Common myeloid progenitor, CD34-positive (primary cell): ENCODE measurements at regions not wholly inside any gene's neighbourhood (a gene's known extent, or its start where the extent isn't known, plus 50 kb on each side); places are given as distances from the start of the nearest gene placed in this dataset.

Experiments
- CTCF ChIA-PET: fragments of 350-600 bp; sonication (Branson Sonifier 250); formaldehyde crosslinking; loops from one replicate; lab custom pipeline; 2021; ENCODE audit warnings: antibody characterized with exemption; lab: Charles Lee
- POLR2A ChIA-PET: fragments of 350-600 bp; sonication (Branson Sonifier 250); formaldehyde crosslinking; loops from one replicate; lab custom pipeline; 2021; ENCODE audit warnings: antibody characterized with exemption; lab: Charles Lee
- DNase-seq, 3 donors: peaks; one replicate each; pipeline versions ENCODE4 v3.0.0 to v3.0.0-alpha.2; 2013
- H3K27ac ChIP-seq, 2 experiments: 1 replicate in 1 of 2; 2 replicates in 1 of 2; pipeline ENCODE4 v1.7.0; 2013; ENCODE audit warnings: inconsistent platforms in 2 of 2, low read length in 2 of 2, mild to moderate bottlenecking in 2 of 2, low read depth in 1 of 2, moderate library complexity in 1 of 2; ENCODE audit not compliant: severe bottlenecking in 2 of 2, insufficient read depth in 1 of 2, poor library complexity in 1 of 2
- H3K27me3 ChIP-seq, 5 experiments: replicated peaks in 2 of 5; 1 replicate in 3 of 5; 2 replicates in 2 of 5; pipeline versions ENCODE4 v1.6.1 to v1.7.0; 2013; ENCODE audit warnings: low read length in 4 of 5, mild to moderate bottlenecking in 2 of 5, moderate library complexity in 2 of 5, inconsistent platforms in 1 of 5; ENCODE audit not compliant: insufficient read depth in 5 of 5, control insufficient read depth in 4 of 5
- H3K36me3 ChIP-seq, 4 experiments: 1 replicate in 2 of 4; 2 replicates in 2 of 4; pipeline versions ENCODE4 v1.6.1 to v1.7.0; 2013; ENCODE audit warnings: low read length in 3 of 4, control low read depth in 1 of 4, mild to moderate bottlenecking in 1 of 4; ENCODE audit not compliant: control insufficient read depth in 4 of 4, insufficient read depth in 4 of 4
- H3K4me1 ChIP-seq, 4 experiments: 1 replicate in 3 of 4; 2 replicates in 1 of 4; pipeline versions ENCODE4 v1.6.1 to v1.7.1; 2013; ENCODE audit warnings: low read length in 3 of 4, mild to moderate bottlenecking in 3 of 4, control low read depth in 1 of 4, inconsistent platforms in 1 of 4, moderate library complexity in 1 of 4; ENCODE audit not compliant: control insufficient read depth in 4 of 4, insufficient read depth in 4 of 4; ENCODE audit errors: control extremely low read depth in 1 of 4
- H3K4me3 ChIP-seq, 7 experiments: 1 replicate in 4 of 7; 2 replicates in 3 of 7; pipeline versions ENCODE4 v1.5.1 to v1.7.0; 2013; ENCODE audit warnings: mild to moderate bottlenecking in 7 of 7, low read length in 6 of 7, moderate library complexity in 6 of 7, inconsistent platforms in 2 of 7, low read depth in 2 of 7, control low read depth in 1 of 7; ENCODE audit not compliant: insufficient read depth in 4 of 7, control insufficient read depth in 1 of 7; ENCODE audit errors: extremely low read depth in 1 of 7
- H3K9me3 ChIP-seq, 5 experiments: 1 replicate in 4 of 5; 2 replicates in 1 of 5; pipeline versions ENCODE4 v1.6.1 to v1.7.1; 2013; ENCODE audit warnings: low read length in 4 of 5, mild to moderate bottlenecking in 2 of 5, inconsistent platforms in 1 of 5, low read depth in 1 of 5, moderate library complexity in 1 of 5; ENCODE audit not compliant: control insufficient read depth in 4 of 5, insufficient read depth in 2 of 5; ENCODE audit errors: control extremely low read depth in 1 of 5
- WGBS: methylation state at CpG from one replicate; pipeline ENCODE4 v1.1.5; 2013; ENCODE audit not compliant: insufficient coverage; 5-methylcytosine and 5-hydroxymethylcytosine counted together

GRCh38 chr16:7820816-7821215 lies 488.2 kb downstream of the RBFOX1 start:
- ChIA-PET POLR2A (no interaction called here), CTCF (no interaction called here)
- Histone ChIP-seq H3K36me3 (no peaks in the 10 kb centered on the region), H3K27me3 (no peaks in the 10 kb centered on the region), H3K4me3 (no peak overlapping the region), H3K4me1 (no peaks in the 10 kb centered on the region), H3K9me3 (no peaks in the 10 kb centered on the region), H3K27ac (no peak overlapping the region)
- DNase-seq = no peak
- WGBS = 93% methylated on average over 3 of the region's 4 CpGs

- CTCF ChIA-PET = interaction anchor here (0.5 kb wide), 1 partner anchor 256 kb away, joined by 4 read pairs; no protein-coding TSS in a partner anchor
Measured at GRCh38 chr16:7805686-7806396, 473.2 kb downstream of the RBFOX1 start.

GRCh38 chr16:7804635-7805195 lies 472.1 kb downstream of the RBFOX1 start:
- Histone ChIP-seq H3K9me3 (no peaks in the 10 kb centered on the region), H3K27me3 (no peaks in the 10 kb centered on the region), H3K4me3 (no peak overlapping the region), H3K36me3 (no peaks in the 10 kb centered on the region), H3K27ac (no peak overlapping the region), H3K4me1 (no peaks in the 10 kb centered on the region)
- 90% methylated on average over 9 of the region's 10 CpGs for WGBS
- no peak for DNase-seq
- ChIA-PET POLR2A (interaction anchor here (0.7 kb wide), 1 partner anchor 60 kb away, joined by 4 read pairs; no protein-coding TSS in a partner anchor), CTCF (no interaction called here)

More at GRCh38 chr16:7805686-7806396, 473.2 kb downstream of the RBFOX1 start:
- POLR2A ChIA-PET = no interaction called here
- H3K9me3 ChIP-seq = no peaks in the 10 kb centered on the region
- H3K4me1 ChIP-seq = no peaks in the 10 kb centered on the region
- no peak for DNase-seq
- no peaks in the 10 kb centered on the region for H3K27me3 ChIP-seq
- no peaks in the 10 kb centered on the region for H3K36me3 ChIP-seq
- no peak overlapping the region for H3K27ac ChIP-seq
- H3K4me3 ChIP-seq = no peak overlapping the region
- WGBS = 78% methylated on average over 3 of the region's 8 CpGs

GRCh38 chr16:7792346-7792745 lies 459.7 kb downstream of the RBFOX1 start:
- CTCF ChIA-PET = no interaction called here
- Histone ChIP-seq H3K9me3 (no peaks in the 10 kb centered on the region), H3K27me3 (no peaks in the 10 kb centered on the region), H3K4me1 (no peaks in the 10 kb centered on the region), H3K4me3 (no peak overlapping the region), H3K27ac (no peak overlapping the region), H3K36me3 (no peaks in the 10 kb centered on the region)
- DNase-seq = no peak
- POLR2A ChIA-PET = no interaction called here
- 100% methylated on average over 1 of the region's 4 CpGs for WGBS

GRCh38 chr16:7791028-7791590 lies 458.5 kb downstream of the RBFOX1 start:
- no peak for DNase-seq
- H3K4me3 ChIP-seq = no peak overlapping the region
- ChIA-PET CTCF (no interaction called here), POLR2A (no interaction called here)
- no peak overlapping the region for H3K27ac ChIP-seq
- H3K27me3 ChIP-seq = no peaks in the 10 kb centered on the region
- H3K9me3 ChIP-seq = no peaks in the 10 kb centered on the region
- H3K36me3 ChIP-seq = no peaks in the 10 kb centered on the region
- 94% methylated on average over 10 of the region's 10 CpGs for WGBS
- H3K4me1 ChIP-seq = no peaks in the 10 kb centered on the region

- 76% methylated on average over 1 of the region's 1 CpG for WGBS
- no peaks in the 10 kb centered on the region for H3K9me3 ChIP-seq
Measured at GRCh38 chr16:7775072-7775488, 442.4 kb downstream of the RBFOX1 start.

GRCh38 chr16:7772722-7773121 lies 440.1 kb downstream of the RBFOX1 start:
- no peak overlapping the region for H3K27ac ChIP-seq
- ChIA-PET CTCF (no interaction called here), POLR2A (no interaction called here)
- H3K9me3 ChIP-seq = no peaks in the 10 kb centered on the region
- no peaks in the 10 kb centered on the region for H3K36me3 ChIP-seq
- H3K27me3 ChIP-seq = no peaks in the 10 kb centered on the region
- no peaks in the 10 kb centered on the region for H3K4me1 ChIP-seq
- no peak for DNase-seq
- H3K4me3 ChIP-seq = no peak overlapping the region
- WGBS = 94% methylated on average over 8 of the region's 8 CpGs

More at GRCh38 chr16:7775072-7775488, 442.4 kb downstream of the RBFOX1 start:
- no peaks in the 10 kb centered on the region for H3K36me3 ChIP-seq
- no peak overlapping the region for H3K27ac ChIP-seq
- no peaks in the 10 kb centered on the region for H3K27me3 ChIP-seq
- ChIA-PET CTCF (no interaction called here), POLR2A (no interaction called here)
- DNase-seq = no peak
- H3K4me3 ChIP-seq = no peak overlapping the region
- H3K4me1 ChIP-seq = no peaks in the 10 kb centered on the region
